OCI-LY7 (cell line): ENCODE measurements at regions not wholly inside any gene's neighbourhood (a gene's known extent, or its start where the extent isn't known, plus 50 kb on each side); places are given as distances from the start of the nearest gene placed in this dataset.

Experiments used
- BruUV-seq: library from RNA; stranded (reverse); fragments of 400-500 nt; replicated peaks from 2 replicates; lab custom pipeline; 2021; lab: Mats Ljungman, UMichigan
- CTCF ChIA-PET: fragments of 300-600 bp; sonication (Branson Sonifier 250); formaldehyde crosslinking; loops from one replicate; lab custom pipeline; 2022; ENCODE audit warnings: antibody characterized with exemption; ENCODE audit not compliant: unreplicated experiment; lab: Charles Lee
- POLR2A ChIA-PET: fragments of 300-600 bp; sonication (Branson Sonifier 250); formaldehyde crosslinking; loops from one replicate; lab custom pipeline; 2022; ENCODE audit warnings: antibody characterized with exemption; lab: Charles Lee
- DNase-seq: peaks from one replicate; pipeline ENCODE4 v3.0.0-alpha.2; 2015; ENCODE audit warnings: low spot score
- H2AFZ ChIP-seq: fragments of 200-600 bp; sonication (generic), shearing (Covaris generic); 2 replicates; pipeline ENCODE4 v1.6.1; 2014; ENCODE audit warnings: mild to moderate bottlenecking, antibody characterized with exemption, low read length, moderate library complexity
- H3K27ac ChIP-seq: fragments of 200-600 bp; sonication (generic); 2 replicates; pipeline ENCODE4 v1.5.1; 2014; ENCODE audit warnings: mixed run types, low read depth, mild to moderate bottlenecking, moderate library complexity, low read length, inconsistent platforms; ENCODE audit not compliant: poor library complexity, severe bottlenecking
- H3K36me3 ChIP-seq: fragments of 200-600 bp; sonication (generic); 2 replicates; pipeline ENCODE4 v1.6.1; 2014; ENCODE audit warnings: mild to moderate bottlenecking, antibody characterized with exemption, low read length, moderate library complexity, mixed read lengths; ENCODE audit not compliant: insufficient read depth
- H3K4me1 ChIP-seq: fragments of 200-600 bp; sonication (generic); 2 replicates; pipeline ENCODE4 v1.5.1; 2014; ENCODE audit warnings: mild to moderate bottlenecking, low read length; ENCODE audit not compliant: insufficient read depth, poor library complexity, severe bottlenecking
- H3K4me2 ChIP-seq: fragments of 200-600 bp; sonication (generic); 2 replicates; pipeline ENCODE4 v1.6.1; 2014; ENCODE audit warnings: mild to moderate bottlenecking, low read length
- H3K4me3 ChIP-seq: fragments of 200-600 bp; sonication (generic); 2 replicates; pipeline ENCODE4 v1.5.1; 2014; ENCODE audit warnings: mild to moderate bottlenecking, low read depth, low read length; ENCODE audit not compliant: poor library complexity, severe bottlenecking
- H3K79me2 ChIP-seq: fragments of 200-600 bp; sonication (generic); 2 replicates; pipeline ENCODE4 v1.6.1; 2016; ENCODE audit warnings: low read depth, mild to moderate bottlenecking, low read length, moderate library complexity, mixed read lengths; ENCODE audit not compliant: insufficient read depth
- H3K9me2 ChIP-seq: fragments of 200-600 bp; sonication (generic); 2 replicates; pipeline ENCODE4 v1.6.1; 2016; ENCODE audit warnings: mild to moderate bottlenecking, low read length, mixed read lengths; ENCODE audit not compliant: insufficient read depth
- H3K9me3 ChIP-seq: fragments of 200-600 bp; sonication (generic); 2 replicates; pipeline ENCODE4 v1.6.1; 2014; ENCODE audit warnings: mild to moderate bottlenecking, mixed run types, low read length, mixed read lengths
- H4K20me1 ChIP-seq: fragments of 200-600 bp; sonication (generic); 2 replicates; pipeline ENCODE4 v1.6.1; 2014; ENCODE audit warnings: mild to moderate bottlenecking, antibody characterized with exemption, low read length, moderate library complexity, mixed read lengths; ENCODE audit not compliant: insufficient read depth
- EZH2phosphoT487 ChIP-seq: fragments of 200-600 bp; sonication (generic); IDR thresholded peaks from 2 replicates; pipeline ENCODE4 v1.6.1; 2018; ENCODE audit warnings: low read depth, borderline replicate concordance, mild to moderate bottlenecking, mixed run types, antibody characterized with exemption, low read length, moderate library complexity, mixed read lengths
- intact Hi-C: fragments of 100-400 bp; cut with micrococcal nuclease; formaldehyde crosslinking; loops from one replicate; pipeline ENCODE4 v1.10.0; 2022; ENCODE audit not compliant: unreplicated experiment
- TF ChIP-seq, protein P1 (sequence below): fragments of 200-600 bp; sonication (generic); conservative IDR thresholded peaks from 2 replicates; pipeline ENCODE4 v1.5.1; 2014; ENCODE audit warnings: mild to moderate bottlenecking, antibody characterized with exemption, low read length, moderate library complexity, mixed read lengths

DNA sequence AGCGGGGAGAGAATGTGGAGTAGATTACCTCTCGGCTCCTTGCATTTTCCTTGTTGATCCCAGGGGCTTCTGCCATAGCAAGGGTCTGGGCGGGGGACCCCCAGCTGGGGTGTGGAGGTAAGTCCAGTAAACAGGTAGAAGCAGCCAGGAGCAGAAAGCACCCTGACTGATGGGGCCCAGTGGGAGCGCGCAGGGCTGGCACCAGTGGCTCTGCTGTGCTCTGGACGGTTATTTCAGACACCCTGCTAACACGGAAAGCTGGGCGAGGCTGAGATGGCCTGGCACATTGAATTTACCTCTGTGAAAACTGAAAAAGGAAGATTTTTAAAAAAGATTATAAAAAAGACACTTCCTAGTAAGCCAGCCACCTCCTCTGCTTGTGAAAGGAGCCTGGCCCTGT, 88.4 kb upstream of the CALM2 start:
- ChIA-PET POLR2A (no interaction called here), CTCF (no interaction called here)
- Histone ChIP-seq H3K4me1 (no peaks in the 10 kb centered on the region), H3K9me3 (no peaks in the 10 kb centered on the region), H4K20me1 (no peaks in the 10 kb centered on the region), H2AFZ (no peak overlapping the region), H3K9me2 (no peaks in the 10 kb centered on the region), H3K36me3 (no peaks in the 10 kb centered on the region), H3K4me3 (no peak overlapping the region), H3K4me2 (no peak overlapping the region), H3K79me2 (no peaks in the 10 kb centered on the region), H3K27ac (no peak overlapping the region)
- no peak for DNase-seq
- intact Hi-C loops: no loop called here
- no peak for TF ChIP-seq EZH2phosphoT487
- TF ChIP-seq, protein P1, sequence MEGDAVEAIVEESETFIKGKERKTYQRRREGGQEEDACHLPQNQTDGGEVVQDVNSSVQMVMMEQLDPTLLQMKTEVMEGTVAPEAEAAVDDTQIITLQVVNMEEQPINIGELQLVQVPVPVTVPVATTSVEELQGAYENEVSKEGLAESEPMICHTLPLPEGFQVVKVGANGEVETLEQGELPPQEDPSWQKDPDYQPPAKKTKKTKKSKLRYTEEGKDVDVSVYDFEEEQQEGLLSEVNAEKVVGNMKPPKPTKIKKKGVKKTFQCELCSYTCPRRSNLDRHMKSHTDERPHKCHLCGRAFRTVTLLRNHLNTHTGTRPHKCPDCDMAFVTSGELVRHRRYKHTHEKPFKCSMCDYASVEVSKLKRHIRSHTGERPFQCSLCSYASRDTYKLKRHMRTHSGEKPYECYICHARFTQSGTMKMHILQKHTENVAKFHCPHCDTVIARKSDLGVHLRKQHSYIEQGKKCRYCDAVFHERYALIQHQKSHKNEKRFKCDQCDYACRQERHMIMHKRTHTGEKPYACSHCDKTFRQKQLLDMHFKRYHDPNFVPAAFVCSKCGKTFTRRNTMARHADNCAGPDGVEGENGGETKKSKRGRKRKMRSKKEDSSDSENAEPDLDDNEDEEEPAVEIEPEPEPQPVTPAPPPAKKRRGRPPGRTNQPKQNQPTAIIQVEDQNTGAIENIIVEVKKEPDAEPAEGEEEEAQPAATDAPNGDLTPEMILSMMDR: no peak
- no TSS peak for BruUV-seq

DNA sequence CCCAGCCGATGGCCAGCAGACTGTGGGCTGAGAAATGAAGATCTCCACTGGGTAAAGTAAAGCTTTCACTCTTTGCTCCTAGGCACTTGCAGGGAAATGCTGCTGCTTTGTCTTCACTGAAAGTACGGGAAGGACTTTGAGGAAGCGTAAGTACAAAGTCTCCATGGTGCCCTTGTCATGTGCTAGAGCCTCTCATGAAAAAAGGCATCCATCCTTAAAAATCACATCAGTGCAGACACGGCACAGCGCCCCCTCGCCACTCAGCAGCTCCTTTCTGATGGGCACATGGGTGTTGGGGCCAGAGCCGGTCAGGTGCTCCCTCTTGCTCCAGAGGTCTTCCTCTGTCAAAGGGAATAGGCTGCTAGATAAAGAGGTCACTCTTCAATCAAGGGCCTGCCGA, 87.8 kb upstream of the CALM2 start:
- no peaks in the 10 kb centered on the region for H3K4me1 ChIP-seq
- no TSS peak for BruUV-seq
- intact Hi-C loops: no loop called here
- H3K79me2 ChIP-seq: no peaks in the 10 kb centered on the region
- no peak for TF ChIP-seq EZH2phosphoT487
- TF ChIP-seq, protein P1: peak; percentile 66
- peak; percentile 10 for DNase-seq
- no peak overlapping the region for H3K27ac ChIP-seq
- ChIA-PET POLR2A (no interaction called here), CTCF (no interaction called here)
- H3K9me2 ChIP-seq: no peaks in the 10 kb centered on the region
- H3K36me3 ChIP-seq: no peaks in the 10 kb centered on the region
- H3K9me3 ChIP-seq: no peaks in the 10 kb centered on the region
- no peak overlapping the region for H3K4me3 ChIP-seq
- no peak overlapping the region for H2AFZ ChIP-seq
- no peak overlapping the region for H3K4me2 ChIP-seq
- no peaks in the 10 kb centered on the region for H4K20me1 ChIP-seq

DNA sequence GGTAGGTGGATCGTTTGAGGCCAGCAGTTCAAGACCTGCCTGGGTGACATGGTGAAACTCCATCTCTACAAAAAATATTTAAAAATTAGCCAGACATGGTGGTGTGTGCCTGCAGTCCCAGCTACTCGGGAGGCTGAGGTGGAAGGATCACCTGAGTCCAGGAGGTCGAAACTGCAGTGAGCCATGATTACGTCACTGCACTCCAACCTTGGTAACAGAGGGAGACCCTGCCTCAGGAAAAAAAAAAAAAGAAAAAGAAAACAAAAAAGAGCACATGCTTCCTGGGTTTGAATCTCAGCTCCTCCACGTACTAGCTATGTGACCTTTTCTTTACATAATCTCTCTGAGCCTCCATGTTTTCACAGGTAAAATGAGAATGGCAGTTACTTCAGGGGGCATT, 86.3 kb upstream of the CALM2 start:
- no TSS peak for BruUV-seq
- intact Hi-C loops: no loop called here
- Histone ChIP-seq H2AFZ (no peak overlapping the region), H3K4me3 (no peak overlapping the region), H3K36me3 (no peaks in the 10 kb centered on the region), H3K9me3 (no peaks in the 10 kb centered on the region), H4K20me1 (no peaks in the 10 kb centered on the region), H3K9me2 (no peaks in the 10 kb centered on the region), H3K79me2 (no peaks in the 10 kb centered on the region), H3K4me2 (no peak overlapping the region), H3K4me1 (no peaks in the 10 kb centered on the region), H3K27ac (no peak overlapping the region)
- ChIA-PET POLR2A (interaction anchor here (0.5 kb wide), 1 partner anchor 21 kb away, joined by 4 read pairs; no protein-coding TSS in a partner anchor), CTCF (no interaction called here)
- no peak for DNase-seq
- TF ChIP-seq, protein P1: no peak
- no peak for TF ChIP-seq EZH2phosphoT487
